ENCODE measurements at regions not wholly inside any gene's neighbourhood (a gene's known extent, or its start where the extent isn't known, plus 50 kb on each side); places are given as distances from the start of the nearest gene placed in this dataset.
"Not testable (repeated sequence)": the region's sequence is repeated elsewhere in the genome, so short reads cannot be mapped to it uniquely, and the experiment has no call there.

- no peak for DNase-seq
Observed at GRCh38 chr1:88453295-88453694, 230.8 kb upstream of the PKN2 start.

GRCh38 chr1:88454781-88455180, 229.3 kb upstream of the PKN2 start:
- no peak for DNase-seq

GRCh38 chr1:88455621-88456256, 228.3 kb upstream of the PKN2 start:
- peak; percentile 69 for DNase-seq

GRCh38 chr1:88457197-88457596, 226.9 kb upstream of the PKN2 start:
- no peak for DNase-seq

GRCh38 chr1:88461007-88461406, 223.1 kb upstream of the PKN2 start:
- DNase-seq, result no peak

- no peak for DNase-seq
Observed at GRCh38 chr1:88462096-88462487, 222.0 kb upstream of the PKN2 start.

- no peak for DNase-seq
Observed at GRCh38 chr1:88462488-88463261, 221.4 kb upstream of the PKN2 start.

- DNase-seq, result no peak
Observed at GRCh38 chr1:88463401-88463985, 220.6 kb upstream of the PKN2 start.

GRCh38 chr1:88466011-88466410, 218.1 kb upstream of the PKN2 start:
- DNase-seq, result no peak

GRCh38 chr1:88466899-88467580, 217.0 kb upstream of the PKN2 start:
- no peak for DNase-seq

- no peak for DNase-seq
Observed at GRCh38 chr1:88472298-88472697, 211.8 kb upstream of the PKN2 start.

GRCh38 chr1:88472714-88473113, 211.4 kb upstream of the PKN2 start:
- no peak for DNase-seq

- no peak for DNase-seq
Observed at GRCh38 chr1:88474555-88475304, 209.3 kb upstream of the PKN2 start.

GRCh38 chr1:88484881-88485280, 199.2 kb upstream of the PKN2 start:
- DNase-seq, result no peak

- no peak for DNase-seq
Observed at GRCh38 chr1:88488237-88488636, 195.8 kb upstream of the PKN2 start.

- DNase-seq, result no peak
Observed at GRCh38 chr1:88490676-88491075, 193.4 kb upstream of the PKN2 start.

- no peak for DNase-seq
Observed at GRCh38 chr1:88499671-88500070, 184.4 kb upstream of the PKN2 start.

- no peak for DNase-seq
Observed at GRCh38 chr1:88502886-88503285, 181.2 kb upstream of the PKN2 start.

- no peak for DNase-seq
Observed at GRCh38 chr1:88503646-88504045, 180.4 kb upstream of the PKN2 start.

GRCh38 chr1:88504601-88505000, 179.5 kb upstream of the PKN2 start:
- DNase-seq, result no peak

GRCh38 chr1:88509379-88509778, 174.7 kb upstream of the PKN2 start:
- peak; percentile 1 for DNase-seq

- no peak for DNase-seq
Observed at GRCh38 chr1:88514544-88515060, 169.5 kb upstream of the PKN2 start.

GRCh38 chr1:88517499-88517898, 166.6 kb upstream of the PKN2 start:
- DNase-seq, result not testable (repeated sequence)
